ENCODE measurements at regions not wholly inside any gene's neighbourhood (a gene's known extent, or its start where the extent isn't known, plus 50 kb on each side); places are given as distances from the start of the nearest gene placed in this dataset.

GRCh38 chr4:81876106-81876505, 404.4 kb upstream of the RASGEF1B start:
- H3K9me3 ChIP-seq (ENCODE audit: control insufficient read depth, low read length): no peaks in the 10 kb centered on the region

GRCh38 chr4:81874661-81875515, 403.2 kb upstream of the RASGEF1B start:
- Histone ChIP-seq H3K4me1 (ENCODE audit: control insufficient read depth, insufficient read depth, low read length) (peaks cover 5% of the 10 kb centered on the region), H3K36me3 (ENCODE audit: control insufficient read depth, insufficient read depth, low read length) (no peaks in the 10 kb centered on the region), H3K9ac (ENCODE audit: low read length) (no peak overlapping the region), H3K27me3 (ENCODE audit: control insufficient read depth, insufficient read depth, low read length) (no peaks in the 10 kb centered on the region), H3K9me3 (ENCODE audit: control insufficient read depth, low read length) (no peaks in the 10 kb centered on the region), H3K4me3 (ENCODE audit: low read length) (no peak overlapping the region)

More at GRCh38 chr4:81876106-81876505, 404.4 kb upstream of the RASGEF1B start:
- H3K36me3 ChIP-seq (ENCODE audit: control insufficient read depth, insufficient read depth, low read length): no peaks in the 10 kb centered on the region
- peaks cover 5% of the 10 kb centered on the region for H3K4me1 ChIP-seq (ENCODE audit: control insufficient read depth, insufficient read depth, low read length)
- H3K4me3 ChIP-seq (ENCODE audit: low read length): no peak overlapping the region
- no peak overlapping the region for H3K9ac ChIP-seq (ENCODE audit: low read length)
- H3K27me3 ChIP-seq (ENCODE audit: control insufficient read depth, insufficient read depth, low read length): no peaks in the 10 kb centered on the region

- H3K4me3 ChIP-seq (ENCODE audit: low read length): no peak overlapping the region
- no peaks in the 10 kb centered on the region for H3K36me3 ChIP-seq (ENCODE audit: control insufficient read depth, insufficient read depth, low read length)
- H3K9me3 ChIP-seq (ENCODE audit: control insufficient read depth, low read length): no peaks in the 10 kb centered on the region
- no peak overlapping the region for H3K9ac ChIP-seq (ENCODE audit: low read length)
- H3K27me3 ChIP-seq (ENCODE audit: control insufficient read depth, insufficient read depth, low read length): no peaks in the 10 kb centered on the region
- no peaks in the 10 kb centered on the region for H3K4me1 ChIP-seq (ENCODE audit: control insufficient read depth, insufficient read depth, low read length)
These were observed 398.6 kb upstream of the RASGEF1B start for GRCh38 chr4:81870275-81870674.

GRCh38 chr4:81860111-81860510, 388.4 kb upstream of the RASGEF1B start:
- no peak overlapping the region for H3K4me3 ChIP-seq (ENCODE audit: low read length)
- no peak overlapping the region for H3K9ac ChIP-seq (ENCODE audit: low read length)
- H3K36me3 ChIP-seq (ENCODE audit: control insufficient read depth, insufficient read depth, low read length): no peaks in the 10 kb centered on the region
- H3K4me1 ChIP-seq (ENCODE audit: control insufficient read depth, insufficient read depth, low read length): no peaks in the 10 kb centered on the region
- H3K9me3 ChIP-seq (ENCODE audit: control insufficient read depth, low read length): no peaks in the 10 kb centered on the region
- no peaks in the 10 kb centered on the region for H3K27me3 ChIP-seq (ENCODE audit: control insufficient read depth, insufficient read depth, low read length)

GRCh38 chr4:81854406-81854805, 382.7 kb upstream of the RASGEF1B start:
- Histone ChIP-seq H3K27me3 (ENCODE audit: control insufficient read depth, insufficient read depth, low read length) (no peaks in the 10 kb centered on the region), H3K4me3 (ENCODE audit: low read length) (no peak overlapping the region), H3K36me3 (ENCODE audit: control insufficient read depth, insufficient read depth, low read length) (no peaks in the 10 kb centered on the region), H3K9me3 (ENCODE audit: control insufficient read depth, low read length) (no peaks in the 10 kb centered on the region), H3K4me1 (ENCODE audit: control insufficient read depth, insufficient read depth, low read length) (no peaks in the 10 kb centered on the region), H3K9ac (ENCODE audit: low read length) (no peak overlapping the region)

- H3K4me1 ChIP-seq (ENCODE audit: control insufficient read depth, insufficient read depth, low read length): no peaks in the 10 kb centered on the region
- no peaks in the 10 kb centered on the region for H3K9me3 ChIP-seq (ENCODE audit: control insufficient read depth, low read length)
- no peak overlapping the region for H3K4me3 ChIP-seq (ENCODE audit: low read length)
- H3K9ac ChIP-seq (ENCODE audit: low read length): no peak overlapping the region
- H3K27me3 ChIP-seq (ENCODE audit: control insufficient read depth, insufficient read depth, low read length): no peaks in the 10 kb centered on the region
- no peaks in the 10 kb centered on the region for H3K36me3 ChIP-seq (ENCODE audit: control insufficient read depth, insufficient read depth, low read length)
These were observed 380.5 kb upstream of the RASGEF1B start for GRCh38 chr4:81852031-81852715.

GRCh38 chr4:81850701-81851100, 379.0 kb upstream of the RASGEF1B start:
- H3K9me3 ChIP-seq (ENCODE audit: control insufficient read depth, low read length): no peaks in the 10 kb centered on the region
- H3K9ac ChIP-seq (ENCODE audit: low read length): no peak overlapping the region
- peaks cover 3% of the 10 kb centered on the region for H3K4me1 ChIP-seq (ENCODE audit: control insufficient read depth, insufficient read depth, low read length)

GRCh38 chr4:81845761-81846160, 374.1 kb upstream of the RASGEF1B start:
- H3K9ac ChIP-seq (ENCODE audit: low read length): no peak overlapping the region

More at GRCh38 chr4:81850701-81851100, 379.0 kb upstream of the RASGEF1B start:
- H3K27me3 ChIP-seq (ENCODE audit: control insufficient read depth, insufficient read depth, low read length): no peaks in the 10 kb centered on the region
- no peaks in the 10 kb centered on the region for H3K36me3 ChIP-seq (ENCODE audit: control insufficient read depth, insufficient read depth, low read length)
- no peak overlapping the region for H3K4me3 ChIP-seq (ENCODE audit: low read length)

GRCh38 chr4:81845273-81845672, 373.6 kb upstream of the RASGEF1B start:
- no peak overlapping the region for H3K9ac ChIP-seq (ENCODE audit: low read length)
- H3K4me1 ChIP-seq (ENCODE audit: control insufficient read depth, insufficient read depth, low read length): peaks cover 27% of the 10 kb centered on the region
- H3K4me3 ChIP-seq (ENCODE audit: low read length): no peak overlapping the region
- H3K36me3 ChIP-seq (ENCODE audit: control insufficient read depth, insufficient read depth, low read length): no peaks in the 10 kb centered on the region
- no peaks in the 10 kb centered on the region for H3K9me3 ChIP-seq (ENCODE audit: control insufficient read depth, low read length)
- no peaks in the 10 kb centered on the region for H3K27me3 ChIP-seq (ENCODE audit: control insufficient read depth, insufficient read depth, low read length)

More at GRCh38 chr4:81845761-81846160, 374.1 kb upstream of the RASGEF1B start:
- peaks cover 27% of the 10 kb centered on the region for H3K4me1 ChIP-seq (ENCODE audit: control insufficient read depth, insufficient read depth, low read length)
- no peaks in the 10 kb centered on the region for H3K27me3 ChIP-seq (ENCODE audit: control insufficient read depth, insufficient read depth, low read length)
- no peaks in the 10 kb centered on the region for H3K9me3 ChIP-seq (ENCODE audit: control insufficient read depth, low read length)
- H3K36me3 ChIP-seq (ENCODE audit: control insufficient read depth, insufficient read depth, low read length): no peaks in the 10 kb centered on the region
- no peak overlapping the region for H3K4me3 ChIP-seq (ENCODE audit: low read length)

- Histone ChIP-seq H3K9ac (ENCODE audit: low read length) (no peak overlapping the region), H3K4me1 (ENCODE audit: control insufficient read depth, insufficient read depth, low read length) (peaks cover 33% of the 10 kb centered on the region), H3K4me3 (ENCODE audit: low read length) (no peak overlapping the region), H3K27me3 (ENCODE audit: control insufficient read depth, insufficient read depth, low read length) (no peaks in the 10 kb centered on the region), H3K36me3 (ENCODE audit: control insufficient read depth, insufficient read depth, low read length) (no peaks in the 10 kb centered on the region), H3K9me3 (ENCODE audit: control insufficient read depth, low read length) (no peaks in the 10 kb centered on the region)
These were observed 373.0 kb upstream of the RASGEF1B start for GRCh38 chr4:81844717-81845116.

GRCh38 chr4:81839347-81840042, 367.8 kb upstream of the RASGEF1B start:
- H3K9ac ChIP-seq (ENCODE audit: low read length): no peak overlapping the region
- H3K36me3 ChIP-seq (ENCODE audit: control insufficient read depth, insufficient read depth, low read length): no peaks in the 10 kb centered on the region

GRCh38 chr4:81838586-81838985, 366.9 kb upstream of the RASGEF1B start:
- no peak overlapping the region for H3K4me3 ChIP-seq (ENCODE audit: low read length)
- H3K27me3 ChIP-seq (ENCODE audit: control insufficient read depth, insufficient read depth, low read length): no peaks in the 10 kb centered on the region
- no peak overlapping the region for H3K9ac ChIP-seq (ENCODE audit: low read length)
- H3K36me3 ChIP-seq (ENCODE audit: control insufficient read depth, insufficient read depth, low read length): no peaks in the 10 kb centered on the region
- H3K4me1 ChIP-seq (ENCODE audit: control insufficient read depth, insufficient read depth, low read length): peaks cover 26% of the 10 kb centered on the region
- no peaks in the 10 kb centered on the region for H3K9me3 ChIP-seq (ENCODE audit: control insufficient read depth, low read length)

More at GRCh38 chr4:81839347-81840042, 367.8 kb upstream of the RASGEF1B start:
- no peak overlapping the region for H3K4me3 ChIP-seq (ENCODE audit: low read length)
- H3K9me3 ChIP-seq (ENCODE audit: control insufficient read depth, low read length): no peaks in the 10 kb centered on the region
- H3K4me1 ChIP-seq (ENCODE audit: control insufficient read depth, insufficient read depth, low read length): peaks cover 26% of the 10 kb centered on the region
- H3K27me3 ChIP-seq (ENCODE audit: control insufficient read depth, insufficient read depth, low read length): no peaks in the 10 kb centered on the region

Data from mucosa of stomach (tissue), 1 donor.